ENCODE measurements at regions not wholly inside any gene's neighbourhood (a gene's known extent, or its start where the extent isn't known, plus 50 kb on each side); places are given as distances from the start of the nearest gene placed in this dataset.

GRCh38 chr9:118183576-118183975 is 479.4 kb downstream of the TLR4 start:
- Histone ChIP-seq H3K9me3 (ENCODE audit: insufficient read depth, low read depth, low read length) (no peaks in the 10 kb centered on the region), H3K9me2 (replicated peaks; ENCODE audit: low read depth, low read length) (no peaks in the 10 kb centered on the region), H4K20me1 (ENCODE audit: insufficient read depth, low read length, poor library complexity, severe bottlenecking) (no peaks in the 10 kb centered on the region), H2AFZ (ENCODE audit: low read length) (no peak overlapping the region), H3K36me3 (ENCODE audit: insufficient read depth, low read length) (no peaks in the 10 kb centered on the region), H3K79me2 (ENCODE audit: insufficient read depth, low read length) (no peaks in the 10 kb centered on the region), H3F3A (ENCODE audit: low read depth) (no peaks in the 10 kb centered on the region), H3K4me3 (ENCODE audit: low read length, poor library complexity, severe bottlenecking) (no peak overlapping the region), H3K4me1 (ENCODE audit: insufficient read depth, low read length, poor library complexity, severe bottlenecking) (no peaks in the 10 kb centered on the region), H3K27me3 (ENCODE audit: insufficient read depth, low read length, poor library complexity, severe bottlenecking) (no peaks in the 10 kb centered on the region), H3K9ac (ENCODE audit: low read depth, low read length, poor library complexity, severe bottlenecking) (no peak overlapping the region), H3K4me2 (ENCODE audit: low read depth, low read length, poor library complexity, severe bottlenecking) (no peak overlapping the region)
- TF ChIP-seq EZH2phosphoT487 (IDR thresholded peaks at IDR 0.05; ENCODE audit: borderline replicate concordance) = no peak

- TF ChIP-seq CTCF (conservative IDR thresholded peaks at IDR 0.05; ENCODE audit: low read length) = no peak
- TF ChIP-seq EZH2phosphoT487 (IDR thresholded peaks at IDR 0.05; ENCODE audit: borderline replicate concordance) = no peak
Measured at GRCh38 chr9:118187408-118187807, 483.2 kb downstream of the TLR4 start.

GRCh38 chr9:118189615-118190014 is 485.4 kb downstream of the TLR4 start:
- Histone ChIP-seq H3K4me2 (ENCODE audit: low read depth, low read length, poor library complexity, severe bottlenecking) (no peak overlapping the region), H3K9me3 (ENCODE audit: insufficient read depth, low read depth, low read length) (no peaks in the 10 kb centered on the region), H2AFZ (ENCODE audit: low read length) (no peak overlapping the region), H4K20me1 (ENCODE audit: insufficient read depth, low read length, poor library complexity, severe bottlenecking) (no peaks in the 10 kb centered on the region), H3K79me2 (ENCODE audit: insufficient read depth, low read length) (no peaks in the 10 kb centered on the region), H3K4me3 (ENCODE audit: low read length, poor library complexity, severe bottlenecking) (no peak overlapping the region), H3F3A (ENCODE audit: low read depth) (no peaks in the 10 kb centered on the region), H3K9ac (ENCODE audit: low read depth, low read length, poor library complexity, severe bottlenecking) (no peak overlapping the region), H3K36me3 (ENCODE audit: insufficient read depth, low read length) (no peaks in the 10 kb centered on the region), H3K4me1 (ENCODE audit: insufficient read depth, low read length, poor library complexity, severe bottlenecking) (no peaks in the 10 kb centered on the region), H3K27me3 (ENCODE audit: insufficient read depth, low read length, poor library complexity, severe bottlenecking) (no peaks in the 10 kb centered on the region), H3K9me2 (replicated peaks; ENCODE audit: low read depth, low read length) (no peaks in the 10 kb centered on the region)
- TF ChIP-seq EZH2phosphoT487 (IDR thresholded peaks at IDR 0.05; ENCODE audit: borderline replicate concordance) (no peak), CTCF (conservative IDR thresholded peaks at IDR 0.05; ENCODE audit: low read length) (no peak)

More at GRCh38 chr9:118187408-118187807, 483.2 kb downstream of the TLR4 start:
- Histone ChIP-seq H3K79me2 (ENCODE audit: insufficient read depth, low read length) (no peaks in the 10 kb centered on the region), H3K27me3 (ENCODE audit: insufficient read depth, low read length, poor library complexity, severe bottlenecking) (no peaks in the 10 kb centered on the region), H3K4me2 (ENCODE audit: low read depth, low read length, poor library complexity, severe bottlenecking) (no peak overlapping the region), H3K4me1 (ENCODE audit: insufficient read depth, low read length, poor library complexity, severe bottlenecking) (no peaks in the 10 kb centered on the region), H4K20me1 (ENCODE audit: insufficient read depth, low read length, poor library complexity, severe bottlenecking) (no peaks in the 10 kb centered on the region), H3K4me3 (ENCODE audit: low read length, poor library complexity, severe bottlenecking) (no peak overlapping the region), H3K9me2 (replicated peaks; ENCODE audit: low read depth, low read length) (no peaks in the 10 kb centered on the region), H3K36me3 (ENCODE audit: insufficient read depth, low read length) (no peaks in the 10 kb centered on the region), H3F3A (ENCODE audit: low read depth) (no peaks in the 10 kb centered on the region), H3K9me3 (ENCODE audit: insufficient read depth, low read depth, low read length) (no peaks in the 10 kb centered on the region), H3K9ac (ENCODE audit: low read depth, low read length, poor library complexity, severe bottlenecking) (no peak overlapping the region), H2AFZ (ENCODE audit: low read length) (no peak overlapping the region)

GRCh38 chr9:118192807-118193206 is 488.6 kb downstream of the TLR4 start:
- no peaks in the 10 kb centered on the region for H3K9me2 ChIP-seq (replicated peaks; ENCODE audit: low read depth, low read length)
- no peak overlapping the region for H2AFZ ChIP-seq (ENCODE audit: low read length)
- no peak overlapping the region for H3K9ac ChIP-seq (ENCODE audit: low read depth, low read length, poor library complexity, severe bottlenecking)
- no peaks in the 10 kb centered on the region; the same call in 1 of the 2 replicates for H3K9me3 ChIP-seq (ENCODE audit: insufficient read depth, low read depth, low read length)
- H3K27me3 ChIP-seq (ENCODE audit: insufficient read depth, low read length, poor library complexity, severe bottlenecking) = no peaks in the 10 kb centered on the region
- H3K4me1 ChIP-seq (ENCODE audit: insufficient read depth, low read length, poor library complexity, severe bottlenecking) = no peaks in the 10 kb centered on the region
- TF ChIP-seq CTCF (conservative IDR thresholded peaks at IDR 0.05; ENCODE audit: low read length) (no peak), EZH2phosphoT487 (IDR thresholded peaks at IDR 0.05; ENCODE audit: borderline replicate concordance) (no peak)
- H3K79me2 ChIP-seq (ENCODE audit: insufficient read depth, low read length) = no peaks in the 10 kb centered on the region
- no peaks in the 10 kb centered on the region for H3K36me3 ChIP-seq (ENCODE audit: insufficient read depth, low read length)
- H4K20me1 ChIP-seq (ENCODE audit: insufficient read depth, low read length, poor library complexity, severe bottlenecking) = no peaks in the 10 kb centered on the region
- H3K4me2 ChIP-seq (ENCODE audit: low read depth, low read length, poor library complexity, severe bottlenecking) = no peak overlapping the region
- H3F3A ChIP-seq (ENCODE audit: low read depth) = no peaks in the 10 kb centered on the region
- H3K4me3 ChIP-seq (ENCODE audit: low read length, poor library complexity, severe bottlenecking) = no peak overlapping the region
